ENCODE measurements at regions not wholly inside any gene's neighbourhood (a gene's known extent, or its start where the extent isn't known, plus 50 kb on each side); places are given as distances from the start of the nearest gene placed in this dataset.

DNA sequence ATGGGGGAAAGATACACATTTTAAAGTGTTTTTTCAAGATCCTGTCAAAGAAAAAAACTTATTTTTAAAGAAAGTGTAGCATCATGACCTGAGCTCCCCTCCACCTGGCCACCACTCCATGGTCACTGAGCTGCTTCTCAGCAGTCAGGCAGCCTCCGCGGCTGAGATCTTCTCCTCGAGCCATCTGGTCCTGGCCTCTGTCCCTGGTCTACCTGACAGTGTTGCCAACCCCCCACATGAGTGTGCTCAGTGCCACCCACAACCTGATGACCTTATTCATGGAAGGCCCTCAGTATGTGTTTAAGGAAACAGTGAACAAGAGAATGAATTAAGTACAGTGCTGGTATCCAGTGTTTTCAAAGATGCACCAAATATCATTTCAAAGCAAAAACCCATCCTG, 694.5 kb upstream of the NRP1 start:
- TF ChIP-seq POLR2A (IDR thresholded peaks at IDR 0.05): no peak
- TF ChIP-seq, protein P1, sequence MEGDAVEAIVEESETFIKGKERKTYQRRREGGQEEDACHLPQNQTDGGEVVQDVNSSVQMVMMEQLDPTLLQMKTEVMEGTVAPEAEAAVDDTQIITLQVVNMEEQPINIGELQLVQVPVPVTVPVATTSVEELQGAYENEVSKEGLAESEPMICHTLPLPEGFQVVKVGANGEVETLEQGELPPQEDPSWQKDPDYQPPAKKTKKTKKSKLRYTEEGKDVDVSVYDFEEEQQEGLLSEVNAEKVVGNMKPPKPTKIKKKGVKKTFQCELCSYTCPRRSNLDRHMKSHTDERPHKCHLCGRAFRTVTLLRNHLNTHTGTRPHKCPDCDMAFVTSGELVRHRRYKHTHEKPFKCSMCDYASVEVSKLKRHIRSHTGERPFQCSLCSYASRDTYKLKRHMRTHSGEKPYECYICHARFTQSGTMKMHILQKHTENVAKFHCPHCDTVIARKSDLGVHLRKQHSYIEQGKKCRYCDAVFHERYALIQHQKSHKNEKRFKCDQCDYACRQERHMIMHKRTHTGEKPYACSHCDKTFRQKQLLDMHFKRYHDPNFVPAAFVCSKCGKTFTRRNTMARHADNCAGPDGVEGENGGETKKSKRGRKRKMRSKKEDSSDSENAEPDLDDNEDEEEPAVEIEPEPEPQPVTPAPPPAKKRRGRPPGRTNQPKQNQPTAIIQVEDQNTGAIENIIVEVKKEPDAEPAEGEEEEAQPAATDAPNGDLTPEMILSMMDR (IDR thresholded peaks at IDR 0.05): no peak
